GM21529 (cell line): ENCODE measurements at regions not wholly inside any gene's neighbourhood (a gene's known extent, or its start where the extent isn't known, plus 50 kb on each side); places are given as distances from the start of the nearest gene placed in this dataset.
"Not testable (repeated sequence)": the region's sequence is repeated elsewhere in the genome, so short reads cannot be mapped to it uniquely, and the experiment has no call there.

Experiments
- ATAC-seq: cut with Tn5 transposase; IDR thresholded peaks from one replicate; pipeline ENCODE4 v1.9.1; 2021; ENCODE audit not compliant: unreplicated experiment

DNA sequence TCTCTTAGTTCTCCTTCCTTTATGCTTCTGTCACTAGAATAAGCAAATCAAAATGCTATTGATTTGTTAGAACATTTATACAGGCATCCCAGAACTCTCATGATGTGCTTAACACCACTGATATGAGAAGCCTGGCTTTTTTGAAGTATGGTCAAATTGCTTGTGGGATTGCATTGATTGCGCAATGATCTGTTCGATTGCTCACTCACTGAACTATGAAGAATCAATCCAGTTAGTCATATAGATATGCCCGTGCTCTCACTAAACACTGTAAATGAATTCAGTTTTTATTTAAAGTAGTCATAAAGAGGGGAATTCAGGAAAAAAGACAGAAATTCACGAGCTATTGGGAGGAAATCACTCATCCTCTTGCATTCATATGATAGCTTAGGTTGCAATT lies 1237.8 kb downstream of the SUCLG1 start:
- no peak for ATAC-seq

DNA sequence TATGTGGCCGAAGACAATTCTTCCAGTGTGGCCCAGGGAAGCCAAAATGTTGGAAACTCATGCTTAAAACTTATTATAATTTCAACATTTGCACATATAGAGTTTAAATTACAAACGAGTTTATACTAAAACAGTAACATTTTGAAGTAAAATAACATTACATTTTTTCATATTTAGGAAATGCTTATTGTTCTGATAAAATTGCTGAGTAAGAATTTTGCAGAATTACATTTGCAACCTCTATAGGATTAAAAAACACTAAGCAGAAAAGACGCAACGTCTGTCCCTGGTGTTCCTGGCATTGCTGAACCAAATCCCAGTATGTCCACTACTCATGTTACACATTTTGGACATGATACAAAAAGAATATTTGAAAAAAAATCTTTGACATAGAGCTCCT lies 1241.2 kb downstream of the SUCLG1 start:
- no peak for ATAC-seq

GRCh38 chr2:83196225-83196624 lies 1262.9 kb downstream of the SUCLG1 start:
- no peak for ATAC-seq

DNA sequence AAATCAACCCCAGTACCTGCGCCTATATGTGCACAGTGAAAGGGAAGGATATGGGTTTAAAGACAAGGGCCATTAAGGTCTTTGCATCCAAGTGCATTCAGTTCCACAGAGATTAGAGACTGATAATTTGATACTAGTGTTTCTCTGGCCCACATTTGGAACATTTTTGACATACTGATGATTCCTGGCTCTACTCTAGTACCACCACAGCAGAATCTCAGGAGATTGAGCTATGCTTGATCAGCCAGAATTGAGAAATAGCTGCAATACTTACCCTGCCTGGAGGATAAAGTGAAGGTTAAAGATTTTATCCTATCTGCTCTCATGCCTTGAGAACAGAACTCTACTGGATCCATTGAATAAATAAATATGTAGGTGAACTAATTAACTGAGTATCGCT lies 1267.8 kb downstream of the SUCLG1 start:
- ATAC-seq = no peak

DNA sequence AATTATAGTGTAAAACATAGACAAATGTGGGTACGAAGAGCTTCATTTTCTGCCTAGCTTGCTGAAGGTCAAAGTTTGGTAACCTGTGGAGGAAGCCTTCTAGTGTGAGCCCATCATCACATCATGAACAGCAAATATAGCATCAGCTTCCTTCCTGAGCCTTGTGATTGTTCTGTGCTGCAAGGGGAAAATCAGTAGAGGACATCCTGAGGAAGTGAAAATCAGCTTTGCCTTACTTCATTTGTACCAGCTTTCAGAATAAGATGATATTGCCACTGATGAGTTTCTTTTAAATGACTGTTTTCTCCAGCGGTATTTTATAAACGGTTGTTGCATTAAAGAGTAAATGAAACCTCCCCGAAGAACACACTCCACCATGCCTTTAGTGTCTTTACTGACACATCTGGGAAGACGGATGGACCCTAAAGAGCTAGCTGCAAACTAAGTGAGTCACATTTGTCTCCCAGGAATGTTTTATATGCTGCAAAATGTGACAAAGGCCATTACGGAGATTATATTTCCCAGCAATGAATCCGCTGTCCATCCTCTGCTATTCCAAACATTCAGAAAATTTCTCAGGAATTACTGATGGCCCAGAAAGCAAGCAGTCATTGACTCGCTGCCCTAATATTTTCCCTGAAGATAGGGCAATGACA lies 1272.8 kb downstream of the SUCLG1 start:
- no peak for ATAC-seq

DNA sequence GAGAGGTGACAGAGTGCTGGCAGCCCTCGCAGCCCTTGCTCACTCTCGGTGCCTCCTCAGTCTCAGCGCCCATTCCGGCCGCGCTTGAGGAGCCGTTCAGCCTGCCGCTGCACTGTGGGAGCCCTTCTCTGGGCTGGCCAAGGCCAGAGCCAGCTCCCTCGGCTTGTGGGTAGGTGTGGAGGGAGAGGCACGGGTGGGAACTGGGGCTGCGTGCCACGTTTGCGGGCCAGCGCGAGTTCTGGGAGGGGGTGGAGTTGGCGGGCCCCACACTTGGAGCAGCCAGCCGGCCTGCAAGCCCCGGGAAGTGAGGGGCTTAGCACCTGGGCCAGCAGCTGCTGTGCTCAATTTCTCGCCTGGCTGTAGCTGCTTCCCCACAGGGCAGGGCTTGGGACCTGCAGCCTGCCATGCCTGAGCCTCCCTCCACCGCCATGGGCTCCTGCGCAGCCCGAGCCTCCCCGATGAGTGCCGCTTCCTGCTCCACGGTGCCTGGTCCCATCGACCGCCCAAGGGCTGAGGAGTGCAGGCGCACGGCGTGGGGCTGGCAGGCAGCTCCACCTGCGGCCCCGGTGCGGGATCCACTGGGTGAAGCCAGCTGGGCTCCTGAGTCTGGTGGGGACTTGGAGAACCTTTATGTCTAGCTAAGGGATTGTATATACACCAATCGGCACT lies 1278.1 kb downstream of the SUCLG1 start:
- ATAC-seq = not testable (repeated sequence)

- no peak for ATAC-seq
Measured at GRCh38 chr2:83176539-83176938, 1282.5 kb downstream of the SUCLG1 start.

GRCh38 chr2:83172841-83173240 lies 1286.2 kb downstream of the SUCLG1 start:
- no peak for ATAC-seq

GRCh38 chr2:83168377-83168776 lies 1290.7 kb downstream of the SUCLG1 start:
- no peak for ATAC-seq

GRCh38 chr2:83162421-83162820 lies 1296.7 kb downstream of the SUCLG1 start:
- ATAC-seq = no peak

DNA sequence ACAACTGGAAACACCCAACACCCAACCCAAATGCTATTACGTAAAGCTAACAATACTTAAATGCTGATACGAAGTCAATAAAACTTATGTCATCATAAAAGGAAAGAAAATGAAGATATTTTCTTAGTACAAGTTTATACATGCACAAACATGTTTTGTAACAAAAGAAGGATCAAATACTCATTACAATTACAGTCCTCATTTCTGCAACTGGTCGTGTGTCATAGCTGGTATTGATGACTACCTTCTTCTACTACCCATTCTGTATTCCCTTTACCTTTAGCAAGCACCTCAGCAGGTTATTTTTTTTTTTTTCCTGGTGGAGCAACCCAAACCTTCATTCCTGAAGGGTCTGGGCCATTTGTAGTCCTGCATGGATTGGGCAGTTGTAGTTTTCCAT lies 1298.5 kb downstream of the SUCLG1 start:
- ATAC-seq = no peak

DNA sequence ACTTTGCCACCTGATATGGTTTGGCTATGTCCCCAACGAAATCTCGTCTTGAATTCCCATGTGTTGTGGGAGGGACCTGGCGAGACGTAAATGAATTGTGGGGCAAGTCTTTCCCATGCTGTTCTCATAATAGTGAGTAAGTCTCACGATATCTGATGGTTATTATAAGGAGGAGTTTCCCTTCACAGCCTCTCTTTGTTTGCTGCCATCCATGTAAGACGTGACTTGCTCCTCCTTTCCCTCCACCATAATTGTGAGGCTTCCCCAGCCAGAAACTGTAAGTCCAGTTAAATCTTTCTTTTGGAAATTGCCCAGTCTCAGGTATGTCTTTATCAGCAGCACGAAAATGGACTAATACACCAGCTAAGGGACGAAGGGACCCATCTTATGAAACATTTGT lies 1303.3 kb downstream of the SUCLG1 start:
- ATAC-seq = no peak

DNA sequence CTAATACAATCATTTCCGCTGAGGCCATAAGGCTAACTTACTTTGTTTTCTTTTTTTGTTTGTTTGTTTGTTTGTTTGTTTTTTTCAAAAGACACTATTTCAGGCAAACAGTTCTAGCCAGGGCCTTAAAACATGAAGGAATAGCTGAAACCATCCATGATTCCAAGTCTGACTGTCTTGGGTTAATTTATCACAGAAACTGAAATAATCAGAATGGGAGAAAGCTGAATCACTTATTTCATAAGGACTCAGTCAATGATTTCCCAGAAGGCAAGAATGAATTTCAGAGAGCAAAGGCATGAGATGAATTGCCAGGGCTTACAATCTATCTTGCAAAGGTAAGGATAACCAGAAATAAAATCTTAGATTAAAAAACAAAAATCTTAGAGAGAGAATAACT lies 1315.1 kb downstream of the SUCLG1 start:
- ATAC-seq = no peak

DNA sequence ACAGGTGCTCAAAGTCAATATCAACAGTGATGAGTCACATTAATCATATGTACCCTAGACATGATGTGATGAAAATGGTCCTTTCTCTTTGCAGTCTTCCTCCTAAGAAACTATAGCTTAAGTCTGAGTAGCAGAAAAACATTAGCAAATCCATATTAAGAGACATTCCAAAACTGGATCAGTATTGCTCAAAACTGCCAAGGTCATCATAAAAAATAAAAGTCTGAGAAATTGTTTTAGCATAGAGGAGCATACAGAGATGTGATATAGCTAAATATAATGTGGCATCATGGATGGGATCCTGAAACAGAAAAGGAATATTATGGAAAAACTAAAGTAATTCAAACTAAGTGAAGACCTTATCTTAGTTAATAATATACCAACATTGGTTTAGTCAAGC lies 1316.1 kb downstream of the SUCLG1 start:
- no peak for ATAC-seq

DNA sequence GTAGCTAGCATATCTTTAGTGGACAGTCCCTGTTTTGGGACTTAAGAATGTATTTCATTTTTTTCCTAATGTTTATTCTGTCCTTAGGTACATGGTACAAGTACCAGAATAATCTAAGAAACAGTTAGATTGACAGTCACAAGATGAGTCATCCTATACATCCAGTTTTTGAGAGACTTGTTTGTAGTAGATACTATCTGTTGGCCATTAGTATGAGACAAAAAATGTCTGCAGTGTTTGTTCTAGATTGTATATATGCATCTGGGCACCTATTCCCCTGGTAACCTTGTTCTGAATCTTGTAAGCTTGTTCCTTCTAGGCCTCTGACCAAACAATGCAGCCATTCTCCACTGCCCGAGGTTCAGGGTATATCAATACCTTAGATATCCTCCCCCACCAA lies 1343.5 kb downstream of the SUCLG1 start:
- ATAC-seq = no peak

- ATAC-seq = no peak
Measured at GRCh38 chr2:83115155-83115554, 1343.9 kb downstream of the SUCLG1 start.

- no peak for ATAC-seq
Measured at GRCh38 chr2:83113953-83114352, 1345.1 kb downstream of the SUCLG1 start.

DNA sequence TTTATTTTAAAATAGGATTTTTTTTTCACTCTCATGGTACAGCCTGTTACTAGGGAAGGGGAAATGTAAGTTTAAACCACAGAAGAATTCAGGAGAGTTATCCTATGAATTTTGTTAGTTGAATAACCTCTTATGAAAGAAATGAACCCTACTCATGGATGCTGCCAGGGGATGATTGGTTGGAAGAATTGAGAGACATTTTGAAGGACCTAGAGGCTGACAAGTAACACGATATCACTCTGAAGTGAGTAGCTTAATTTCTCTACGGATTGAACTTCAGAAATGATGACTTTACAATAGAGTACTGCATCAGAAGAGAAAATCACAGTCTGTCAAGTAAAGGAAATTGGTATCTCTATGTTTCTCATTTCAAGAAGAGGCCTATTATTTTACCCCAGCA lies 1346.2 kb downstream of the SUCLG1 start:
- no peak for ATAC-seq

DNA sequence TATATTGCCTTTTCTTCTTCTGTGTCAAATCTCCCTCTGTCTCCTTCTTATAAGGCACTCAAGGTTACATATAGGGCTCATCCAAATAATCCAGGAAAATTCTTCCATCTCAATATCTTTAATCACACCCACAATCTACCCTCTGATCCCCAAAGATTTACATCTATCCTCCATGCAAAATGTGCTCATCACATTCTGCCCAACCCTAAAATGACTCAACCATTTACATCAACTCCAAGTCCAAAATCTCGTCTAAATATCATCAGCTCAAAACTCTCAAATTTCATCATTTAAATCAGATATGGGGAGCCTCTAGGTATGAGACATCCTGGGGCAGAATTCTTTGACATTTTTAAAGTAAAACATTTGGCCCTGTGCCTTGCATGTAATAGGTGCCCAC lies 1349.8 kb downstream of the SUCLG1 start:
- no peak for ATAC-seq

GRCh38 chr2:83106853-83107252 lies 1352.2 kb downstream of the SUCLG1 start:
- no peak for ATAC-seq

DNA sequence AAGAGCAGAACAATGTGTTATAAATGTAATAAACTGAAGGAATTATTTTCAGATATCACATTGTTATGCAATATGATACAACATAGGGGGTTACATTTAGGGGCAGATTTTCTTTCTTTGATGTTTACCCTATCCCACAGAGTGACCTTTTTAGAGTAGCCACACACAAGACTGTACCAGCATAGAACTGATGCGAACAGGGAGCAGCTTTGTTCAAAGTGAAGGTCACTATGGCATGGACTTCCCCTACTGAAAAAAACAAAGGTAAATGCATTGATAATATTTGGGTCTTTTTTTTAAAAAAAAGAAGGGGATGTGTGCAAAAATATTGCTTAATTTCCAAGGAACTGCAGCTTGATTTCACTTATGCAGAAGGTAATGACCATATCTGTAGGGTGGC lies 1354.9 kb downstream of the SUCLG1 start:
- no peak for ATAC-seq

DNA sequence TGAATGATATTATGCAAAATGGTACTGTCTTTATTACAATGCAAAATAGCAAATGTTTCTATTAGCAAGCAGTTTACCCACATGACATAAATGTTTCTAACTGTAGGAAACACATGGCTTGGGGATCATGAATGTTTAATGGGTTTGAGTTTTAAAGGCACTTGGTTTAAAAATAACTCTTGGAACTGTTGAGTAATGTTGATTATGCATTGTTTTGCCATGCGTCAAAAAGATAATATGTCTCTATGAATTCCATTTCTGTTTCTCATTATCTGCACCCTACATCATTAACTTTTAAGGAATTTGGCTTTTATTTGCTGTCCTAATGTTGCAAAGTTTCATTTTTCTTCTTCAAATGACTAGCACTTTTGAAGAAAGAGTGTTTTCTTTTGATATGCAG lies 1355.5 kb downstream of the SUCLG1 start:
- no peak for ATAC-seq

DNA sequence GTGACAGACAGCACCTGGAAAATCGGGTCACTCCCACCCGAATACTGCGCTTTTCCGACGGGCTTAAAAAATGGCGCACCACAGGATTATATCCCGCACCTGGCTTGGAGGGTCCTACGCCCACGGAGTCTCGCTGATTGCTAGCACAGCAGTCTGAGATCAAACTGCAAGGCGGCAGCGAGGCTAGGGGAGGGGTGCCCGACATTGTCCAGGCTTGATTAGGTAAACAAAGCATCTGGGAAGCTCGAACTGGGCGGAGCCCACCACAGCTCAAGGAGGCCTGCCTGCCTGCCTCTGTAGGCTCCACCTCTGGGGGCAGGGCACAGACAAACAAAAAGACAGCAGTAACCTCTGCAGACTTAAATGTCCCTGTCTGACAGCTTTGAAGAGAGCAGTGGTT lies 1370.0 kb downstream of the SUCLG1 start:
- ATAC-seq = not testable (repeated sequence)
